IPS DF 6.9 (cell line): ENCODE measurements at regions not wholly inside any gene's neighbourhood (a gene's known extent, or its start where the extent isn't known, plus 50 kb on each side); places are given as distances from the start of the nearest gene placed in this dataset.

Experiments
- DNase-seq: peaks from one replicate; pipeline ENCODE4 v3.0.0-alpha.2; 2013; ENCODE audit warnings: low read depth, low spot score
- H3K27ac ChIP-seq: one replicate; pipeline ENCODE4 v1.5.1; 2013; ENCODE audit warnings: low read length, control low read depth
- H3K27me3 ChIP-seq: 2 replicates; pipeline ENCODE4 v1.6.1; 2013; ENCODE audit warnings: mild to moderate bottlenecking, low read length; ENCODE audit not compliant: control insufficient read depth, insufficient read depth
- H3K36me3 ChIP-seq: 2 replicates; pipeline ENCODE4 v1.6.1; 2013; ENCODE audit warnings: low read length; ENCODE audit not compliant: control insufficient read depth, insufficient read depth
- H3K4me1 ChIP-seq: 2 replicates; pipeline ENCODE4 v1.6.1; 2013; ENCODE audit warnings: low read length; ENCODE audit not compliant: control insufficient read depth, insufficient read depth
- H3K4me3 ChIP-seq: 2 replicates; pipeline ENCODE4 v1.5.1; 2013; ENCODE audit warnings: mild to moderate bottlenecking, low read length
- H3K9me3 ChIP-seq: 2 replicates; pipeline ENCODE4 v1.6.1; 2013; ENCODE audit warnings: low read length, inconsistent platforms; ENCODE audit not compliant: control insufficient read depth, insufficient read depth
- WGBS: extraction: QIAGEN DNeasy Blood & Tissue Kit; methylation state at CpG from one replicate; pipeline ENCODE4 v1.1.7; 2013; ENCODE audit warnings: mixed read lengths, missing lambda C conversion rate; ENCODE audit not compliant: insufficient read length, insufficient coverage; 5-methylcytosine and 5-hydroxymethylcytosine counted together

GRCh38 chr1:3978196-3978989 lies 78.3 kb upstream of the C1orf174 start:
- Histone ChIP-seq H3K4me1 (no peaks in the 10 kb centered on the region), H3K4me3 (no peak overlapping the region), H3K27ac (no peak overlapping the region), H3K36me3 (no peaks in the 10 kb centered on the region), H3K9me3 (peaks cover 43% of the 10 kb centered on the region), H3K27me3 (no peaks in the 10 kb centered on the region)
- DNase-seq = no peak
- WGBS = no CpG with 5 or more reads among the region's 23 CpGs

GRCh38 chr1:3978990-3979325 lies 78.9 kb upstream of the C1orf174 start:
- Histone ChIP-seq H3K27ac (no peak overlapping the region), H3K27me3 (no peaks in the 10 kb centered on the region), H3K4me1 (no peaks in the 10 kb centered on the region), H3K9me3 (peaks cover 43% of the 10 kb centered on the region), H3K36me3 (no peaks in the 10 kb centered on the region), H3K4me3 (no peak overlapping the region)
- no peak for DNase-seq
- no CpG with 5 or more reads among the region's 9 CpGs for WGBS

- H3K36me3 ChIP-seq = no peaks in the 10 kb centered on the region
- no peaks in the 10 kb centered on the region for H3K27me3 ChIP-seq
- H3K4me1 ChIP-seq = no peaks in the 10 kb centered on the region; the same call in 1 of the 2 replicates
- no peak for DNase-seq
- peaks cover 32% of the 10 kb centered on the region for H3K9me3 ChIP-seq
- H3K4me3 ChIP-seq = no peak overlapping the region
- no CpG with 5 or more reads among the region's 5 CpGs for WGBS
- H3K27ac ChIP-seq = no peak overlapping the region
Observed at GRCh38 chr1:3981261-3981660, 81.2 kb upstream of the C1orf174 start.

- H3K9me3 ChIP-seq = peaks cover 29% of the 10 kb centered on the region
- no peak overlapping the region for H3K4me3 ChIP-seq
- no CpG with 5 or more reads among the region's 12 CpGs for WGBS
- no peak for DNase-seq
- H3K27ac ChIP-seq = no peak overlapping the region
- H3K27me3 ChIP-seq = no peaks in the 10 kb centered on the region
- H3K4me1 ChIP-seq = no peaks in the 10 kb centered on the region; the same call in 1 of the 2 replicates
- no peaks in the 10 kb centered on the region for H3K36me3 ChIP-seq
Observed at GRCh38 chr1:3981746-3982505, 81.9 kb upstream of the C1orf174 start.

GRCh38 chr1:3983181-3983580 lies 83.1 kb upstream of the C1orf174 start:
- no CpG with 5 or more reads among the region's 9 CpGs for WGBS
- H3K4me1 ChIP-seq = no peaks in the 10 kb centered on the region; the same call in 1 of the 2 replicates

GRCh38 chr1:3984586-3984985 lies 84.5 kb upstream of the C1orf174 start:
- Histone ChIP-seq H3K27me3 (no peaks in the 10 kb centered on the region), H3K4me3 (no peak overlapping the region)

More at GRCh38 chr1:3983181-3983580, 83.1 kb upstream of the C1orf174 start:
- no peak for DNase-seq
- no peak overlapping the region for H3K27ac ChIP-seq
- H3K36me3 ChIP-seq = no peaks in the 10 kb centered on the region
- H3K27me3 ChIP-seq = no peaks in the 10 kb centered on the region
- no peak overlapping the region for H3K4me3 ChIP-seq
- peaks cover 35% of the 10 kb centered on the region for H3K9me3 ChIP-seq

GRCh38 chr1:3986686-3987218 lies 86.7 kb upstream of the C1orf174 start:
- no peak for DNase-seq
- peaks cover 26% of the 10 kb centered on the region for H3K9me3 ChIP-seq
- no peaks in the 10 kb centered on the region for H3K27me3 ChIP-seq
- no peaks in the 10 kb centered on the region for H3K36me3 ChIP-seq
- H3K4me1 ChIP-seq = no peaks in the 10 kb centered on the region; the same call in 1 of the 2 replicates
- no CpG with 5 or more reads among the region's 13 CpGs for WGBS
- H3K27ac ChIP-seq = no peak overlapping the region
- H3K4me3 ChIP-seq = no peak overlapping the region

More at GRCh38 chr1:3984586-3984985, 84.5 kb upstream of the C1orf174 start:
- no CpG with 5 or more reads among the region's 13 CpGs for WGBS
- H3K9me3 ChIP-seq = peaks cover 32% of the 10 kb centered on the region
- H3K27ac ChIP-seq = no peak overlapping the region
- no peaks in the 10 kb centered on the region for H3K36me3 ChIP-seq
- no peak for DNase-seq
- no peaks in the 10 kb centered on the region; the same call in 1 of the 2 replicates for H3K4me1 ChIP-seq

GRCh38 chr1:3987669-3988235 lies 87.7 kb upstream of the C1orf174 start:
- WGBS = no CpG with 5 or more reads among the region's 2 CpGs
- Histone ChIP-seq H3K9me3 (peaks cover 25% of the 10 kb centered on the region), H3K4me3 (no peak overlapping the region), H3K4me1 (no peaks in the 10 kb centered on the region; the same call in 1 of the 2 replicates), H3K36me3 (no peaks in the 10 kb centered on the region), H3K27me3 (no peaks in the 10 kb centered on the region), H3K27ac (no peak overlapping the region)
- no peak for DNase-seq

- Histone ChIP-seq H3K27me3 (no peaks in the 10 kb centered on the region), H3K9me3 (peaks cover 25% of the 10 kb centered on the region), H3K4me3 (no peak overlapping the region), H3K27ac (no peak overlapping the region), H3K4me1 (no peaks in the 10 kb centered on the region; the same call in 1 of the 2 replicates), H3K36me3 (no peaks in the 10 kb centered on the region)
- WGBS = no CpG with 5 or more reads among the region's 7 CpGs
- no peak for DNase-seq
Observed at GRCh38 chr1:3988431-3988830, 88.4 kb upstream of the C1orf174 start.

- Histone ChIP-seq H3K36me3 (no peaks in the 10 kb centered on the region), H3K9me3 (peaks cover 32% of the 10 kb centered on the region), H3K27ac (no peak overlapping the region), H3K4me3 (no peak overlapping the region), H3K27me3 (no peaks in the 10 kb centered on the region), H3K4me1 (no peaks in the 10 kb centered on the region; the same call in 1 of the 2 replicates)
- DNase-seq = no peak
- WGBS = no CpG with 5 or more reads among the region's 2 CpGs
Observed at GRCh38 chr1:3989465-3989864, 89.4 kb upstream of the C1orf174 start.
